Endothelial cell of umbilical vein (primary cell): ENCODE measurements at regions not wholly inside any gene's neighbourhood (a gene's known extent, or its start where the extent isn't known, plus 50 kb on each side); places are given as distances from the start of the nearest gene placed in this dataset.
"Not testable (repeated sequence)": the region's sequence is repeated elsewhere in the genome, so short reads cannot be mapped to it uniquely, and the experiment has no call there.

ENCODE experiments used
- BruUV-seq: library from RNA; stranded (reverse); fragments of 400-500 nt; replicated peaks from 2 replicates; lab custom pipeline; 2021; lab: Mats Ljungman, UMichigan
- CTCF ChIA-PET: fragments of 300-600, 350-600 bp; sonication (Branson Sonifier 250); formaldehyde crosslinking; loops from one replicate; lab custom pipeline; 2021; ENCODE audit warnings: antibody characterized with exemption, inconsistent platforms; lab: Charles Lee
- POLR2A ChIA-PET: fragments of 300-600, 350-600 bp; sonication (Branson Sonifier 250); formaldehyde crosslinking; loops from one replicate; lab custom pipeline; 2021; ENCODE audit warnings: antibody characterized with exemption, inconsistent platforms; lab: Charles Lee
- DNase-seq: peaks from one replicate; pipeline ENCODE4 v3.0.0-alpha.2; 2011; ENCODE audit warnings: low read depth, low spot score
- FAIRE-seq: peaks from 2 replicates; lab custom pipeline; 2011; peaks lifted over from hg19 to GRCh38; lab: Jason Lieb, UNC
- H2AFZ ChIP-seq: 2 replicates; pipeline ENCODE4 v1.6.0; 2012; ENCODE audit warnings: low read depth, low read length, control low read depth, inconsistent platforms
- H3K27ac ChIP-seq: 2 replicates; pipeline ENCODE4 v1.5.1; 2011; ENCODE audit warnings: low read depth, mild to moderate bottlenecking, control low read depth, low read length, moderate library complexity; ENCODE audit not compliant: insufficient read depth
- H3K27me3 ChIP-seq, 2 experiments: 2 replicates each; pipeline versions ENCODE4 v1.6.0 to v1.6.1; 2011; ENCODE audit warnings: low read length in 2 of 2, mixed read lengths in 1 of 2; ENCODE audit not compliant: control insufficient read depth in 2 of 2, insufficient read depth in 2 of 2
- H3K36me3 ChIP-seq, 2 experiments: 2 replicates in 1 of 2; 3 replicates in 1 of 2; pipeline ENCODE4 v1.5.1; 2011; ENCODE audit warnings: low read length in 2 of 2, mild to moderate bottlenecking in 1 of 2, moderate library complexity in 1 of 2; ENCODE audit not compliant: control insufficient read depth in 2 of 2, insufficient read depth in 2 of 2; ENCODE audit errors: extremely low read depth in 1 of 2
- H3K4me1 ChIP-seq: 3 replicates; pipeline ENCODE4 v1.5.1; 2011; ENCODE audit warnings: mild to moderate bottlenecking, low read length; ENCODE audit not compliant: control insufficient read depth, insufficient read depth; ENCODE audit errors: extremely low read depth
- H3K4me2 ChIP-seq: 2 replicates; pipeline ENCODE4 v1.6.1; 2011; ENCODE audit warnings: low read length, control low read depth, mixed read lengths; ENCODE audit not compliant: insufficient read depth
- H3K4me3 ChIP-seq, 3 experiments: fragments of 200-600 bp in 1 of 3; sonication (generic), shearing (Covaris generic) in 1 of 3; replicated peaks in 1 of 3; 2 replicates each; pipeline ENCODE4 v1.5.1; 2011 to 2016; ENCODE audit warnings: control low read depth in 3 of 3, low read length in 3 of 3, mild to moderate bottlenecking in 2 of 3, inconsistent platforms in 1 of 3, low read depth in 1 of 3, moderate library complexity in 1 of 3; ENCODE audit not compliant: insufficient read depth in 1 of 3
- H3K79me2 ChIP-seq: 2 replicates; pipeline ENCODE4 v1.6.0; 2012; ENCODE audit warnings: low read length, inconsistent platforms; ENCODE audit not compliant: control insufficient read depth, insufficient read depth
- H3K9ac ChIP-seq: replicated peaks from 2 replicates; pipeline ENCODE3; 2011; ENCODE audit warnings: low read length, control low read depth; ENCODE audit not compliant: insufficient read depth; ENCODE audit errors: extremely low read depth
- H3K9me1 ChIP-seq: replicated peaks from 3 replicates; pipeline ENCODE4 v1.6.0; 2011; ENCODE audit warnings: mild to moderate bottlenecking, low read length; ENCODE audit not compliant: control insufficient read depth, insufficient read depth; ENCODE audit errors: extremely low read depth
- H3K9me3 ChIP-seq: replicated peaks from 2 replicates; pipeline ENCODE4 v1.5.1; 2012; ENCODE audit warnings: low read length, inconsistent platforms; ENCODE audit not compliant: control insufficient read depth, insufficient read depth
- H4K20me1 ChIP-seq: replicated peaks from 2 replicates; pipeline ENCODE3; 2011; ENCODE audit warnings: mild to moderate bottlenecking, low read length; ENCODE audit not compliant: control insufficient read depth, insufficient read depth; ENCODE audit errors: extremely low read depth
- dilution Hi-C: fragments of 300-500 bp; cut with MboI; formaldehyde crosslinking; loops from one replicate; pipeline ENCODE4 v1.15.0; 2019; ENCODE audit warnings: low sequenced_read_pairs; ENCODE audit not compliant: extremely low pct_ligation_motif_present
- intact Hi-C: fragments of 100-400 bp; cut with micrococcal nuclease; formaldehyde crosslinking; loops from one replicate; pipeline ENCODE4 v1.10.0; 2022

DNA sequence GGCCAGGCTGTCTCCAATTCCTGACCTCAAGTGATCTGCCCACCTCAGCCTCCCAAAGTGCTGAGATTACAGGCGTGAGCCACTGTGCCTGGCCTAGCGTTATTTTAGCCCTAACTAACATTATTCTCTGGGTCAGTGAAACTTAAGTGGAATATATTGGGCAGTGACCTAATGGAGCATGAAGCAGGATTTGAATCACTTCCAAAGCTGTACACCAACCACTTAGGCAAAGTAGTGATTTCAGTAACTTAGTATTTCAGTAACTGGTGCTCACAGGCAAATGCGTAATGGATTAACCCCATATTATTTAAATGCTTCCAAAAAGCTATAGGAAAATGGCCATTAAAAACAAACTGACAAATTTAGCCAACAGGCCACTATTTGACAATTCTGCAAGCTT lies 142.6 kb downstream of the FAM72B start:
- H3K9me3 ChIP-seq, H3K4me1 ChIP-seq, H3K9ac ChIP-seq, H2AFZ ChIP-seq, H3K27me3 ChIP-seq, H3K4me3 ChIP-seq, DNase-seq, BruUV-seq, CTCF ChIA-PET, H4K20me1 ChIP-seq, H3K79me2 ChIP-seq, FAIRE-seq, H3K9me1 ChIP-seq, H3K36me3 ChIP-seq, H3K27ac ChIP-seq, POLR2A ChIA-PET, intact Hi-C loops, H3K4me2 ChIP-seq, dilution Hi-C loops: not testable (repeated sequence)

DNA sequence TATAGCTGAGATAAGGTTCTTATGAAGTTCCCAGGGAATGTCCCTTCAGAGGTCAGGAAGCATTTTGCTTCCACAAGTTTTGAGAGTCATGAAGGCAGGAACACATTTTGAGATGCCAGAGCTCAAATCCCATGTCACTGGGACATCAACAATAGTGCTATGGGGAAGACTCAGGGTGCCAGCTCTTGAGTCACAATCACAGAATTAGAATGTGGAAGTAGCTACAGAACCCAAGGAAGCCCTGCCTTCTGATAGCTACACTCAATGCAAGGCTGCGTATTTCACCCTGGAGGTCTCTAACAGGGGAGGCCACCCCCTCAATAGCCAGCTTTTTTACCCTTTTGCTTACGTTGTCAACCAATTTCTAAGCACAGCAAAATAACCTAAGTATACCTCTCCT lies 141.3 kb downstream of the FAM72B start:
- H4K20me1 ChIP-seq, DNase-seq, H3K79me2 ChIP-seq, BruUV-seq, H3K4me1 ChIP-seq, dilution Hi-C loops, H3K9me3 ChIP-seq, H3K27ac ChIP-seq, FAIRE-seq, H3K4me2 ChIP-seq, CTCF ChIA-PET, intact Hi-C loops, H3K27me3 ChIP-seq, POLR2A ChIA-PET, H2AFZ ChIP-seq, H3K9me1 ChIP-seq, H3K36me3 ChIP-seq, H3K9ac ChIP-seq, H3K4me3 ChIP-seq: not testable (repeated sequence)

DNA sequence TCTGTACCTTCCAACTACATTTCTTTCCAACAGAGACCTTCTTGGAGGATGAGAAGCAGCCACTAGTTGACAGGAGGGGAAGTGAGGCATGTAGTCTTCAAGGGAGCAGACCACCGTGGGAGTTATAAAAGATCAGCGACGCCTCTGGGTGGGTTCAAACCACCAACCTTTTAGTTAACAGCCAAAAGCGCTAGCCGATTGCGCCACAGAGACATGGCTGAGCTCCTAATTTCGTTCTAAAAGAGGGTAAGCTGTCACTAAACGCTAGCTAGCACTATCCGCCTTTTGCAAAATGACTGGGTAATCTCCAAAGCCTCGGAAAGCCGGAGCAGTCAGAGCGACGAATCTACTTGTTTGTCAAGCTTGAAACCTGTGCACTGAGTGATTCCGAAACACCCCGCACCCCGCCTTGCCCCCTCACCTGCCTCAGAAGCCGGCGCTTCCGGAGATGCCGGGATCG lies 135.8 kb downstream of the FAM72B start:
- POLR2A ChIA-PET, intact Hi-C loops: not testable (repeated sequence)

DNA sequence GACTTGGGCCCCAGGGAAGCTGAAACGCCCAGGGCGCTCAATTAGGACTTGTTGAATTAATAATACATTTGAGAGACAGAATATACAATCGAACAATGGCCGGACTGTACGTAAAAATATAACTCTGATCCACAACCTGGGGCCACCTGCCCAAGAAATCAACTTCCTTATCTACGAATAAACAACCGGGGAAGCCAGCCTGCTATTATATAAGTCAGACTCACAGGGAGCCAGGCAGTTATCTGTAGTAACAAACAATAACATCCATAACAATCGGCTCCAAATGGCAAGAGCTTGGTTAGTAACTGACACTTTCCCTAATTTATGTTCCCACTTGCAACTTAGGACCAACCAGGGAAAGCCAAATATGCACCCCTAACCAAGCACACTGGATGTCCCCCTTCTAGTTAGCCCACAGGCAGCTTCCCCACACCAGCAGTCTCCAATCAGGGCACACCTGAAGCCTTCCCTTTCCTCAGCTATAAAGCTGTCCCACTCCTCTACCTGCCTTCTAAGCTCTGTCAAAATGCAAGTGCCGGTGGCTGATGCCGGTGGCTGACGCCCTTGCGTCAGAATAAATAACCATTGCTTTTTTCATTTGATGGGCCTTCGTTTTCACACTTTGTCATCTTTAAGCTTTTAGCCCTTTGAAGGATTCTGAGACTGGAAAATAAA lies 135.2 kb downstream of the FAM72B start:
- H3K79me2 ChIP-seq, H3K4me1 ChIP-seq, H3K27ac ChIP-seq, FAIRE-seq, H3K4me2 ChIP-seq, dilution Hi-C loops, H4K20me1 ChIP-seq, H3K27me3 ChIP-seq, DNase-seq, H3K4me3 ChIP-seq, H3K9ac ChIP-seq, POLR2A ChIA-PET, H3K9me3 ChIP-seq, intact Hi-C loops, H3K36me3 ChIP-seq, BruUV-seq, H2AFZ ChIP-seq, CTCF ChIA-PET, H3K9me1 ChIP-seq: not testable (repeated sequence)

More for the DNA sequence above, 135.8 kb downstream of the FAM72B start:
- dilution Hi-C loops, CTCF ChIA-PET, H3K9me3 ChIP-seq, H3K9ac ChIP-seq, H3K4me1 ChIP-seq, H3K27me3 ChIP-seq, H3K36me3 ChIP-seq, FAIRE-seq, BruUV-seq, H3K79me2 ChIP-seq, H3K4me3 ChIP-seq, H2AFZ ChIP-seq, H4K20me1 ChIP-seq, H3K4me2 ChIP-seq, H3K27ac ChIP-seq, DNase-seq, H3K9me1 ChIP-seq: not testable (repeated sequence)
